ENCODE measurements at regions not wholly inside any gene's neighbourhood (a gene's known extent, or its start where the extent isn't known, plus 50 kb on each side); places are given as distances from the start of the nearest gene placed in this dataset.

- TF ChIP-seq USF1 (CRISPR knock-in tag; IDR thresholded peaks at IDR 0.05) = no peak
These were observed 140.8 kb downstream of the SMAD6 start (continued) for GRCh38 chr15:66842710-66843441.

- no peaks in the 10 kb centered on the region for H3K79me2 ChIP-seq (ENCODE audit: control insufficient read depth, insufficient read depth, low read length)
- DNase-seq (ENCODE audit: extremely low read depth in 1 of 4, low spot score in 3 of 4) (no peak), FAIRE-seq (no peak), ATAC-seq (no peak)
- no peak overlapping the region for H3K9ac ChIP-seq (ENCODE audit: insufficient read depth in 1 of 2, low read depth in 2 of 2, low read length in 2 of 2)
- intact Hi-C loops (cut with micrococcal nuclease) = no loop called here
- H3K27me3 ChIP-seq (ENCODE audit: control insufficient read depth in 2 of 2, insufficient read depth in 2 of 2, low read length in 2 of 2) = no peaks in the 10 kb centered on the region
- H3K9me3 ChIP-seq (replicated peaks; ENCODE audit: control insufficient read depth, insufficient read depth, low read depth, low read length) = no peaks in the 10 kb centered on the region
- in situ Hi-C loops (cut with MboI) = no loop called here
- H3K4me1 ChIP-seq (replicated peaks in 1 of 2; ENCODE audit: control insufficient read depth in 2 of 2, insufficient read depth in 2 of 2, low read length in 2 of 2) = peaks cover 5 to 11% of the 10 kb centered on the region in 2 experiments; a peak in 3 of 5 replicates
- ChIA-PET POLR2A (interaction anchor here (0.6 to 0.7 kb wide), 2 partner anchors 54 to 72 kb away, joined by 3 to 4 read pairs; no protein-coding TSS in a partner anchor), CTCF (ENCODE audit: low intra/inter-chr PET ratio) (interaction anchor here (0.7 kb wide), 1 partner anchor 1663 kb away, joined by 7 read pairs; no protein-coding TSS in a partner anchor)
- H3K36me3 ChIP-seq (ENCODE audit: control insufficient read depth, insufficient read depth, low read length) = no peaks in the 10 kb centered on the region
- H3K9me1 ChIP-seq (ENCODE audit: control insufficient read depth, insufficient read depth, low read length) = no peaks in the 10 kb centered on the region
- no peak overlapping the region for H3K4me3 ChIP-seq
- no TSS peak for BruUV-seq (replicated peaks)
- H4K20me1 ChIP-seq (replicated peaks; ENCODE audit: control insufficient read depth, insufficient read depth, low read length) = 0 out of 2 replicates have a peak, but pooled peaks cover 4% of the 10 kb centered on the region
- H3K4me2 ChIP-seq (ENCODE audit: insufficient read depth, low read length) = no peak overlapping the region
- H3K27ac ChIP-seq (ENCODE audit: extremely low read depth, low read depth, low read length) = no peak overlapping the region
- whole genome bisulfite sequencing (ENCODE audit: insufficient coverage, low coverage, missing lambda C conversion rate) = 7% methylated on average over 2 of the region's 2 CpGs
- H2AFZ ChIP-seq (ENCODE audit: low read depth, low read length) = no peak overlapping the region
- TF ChIP-seq ZNF146 (CRISPR knock-in tag; IDR thresholded peaks at IDR 0.05; ENCODE audit: unreplicated experiment) (no peak), MCM7 (IDR thresholded peaks at IDR 0.05) (no peak), THAP7 (CRISPR knock-in tag; IDR thresholded peaks at IDR 0.05) (no peak), ZNF57 (CRISPR knock-in tag; IDR thresholded peaks at IDR 0.05) (no peak), ID3 (CRISPR knock-in tag; IDR thresholded peaks at IDR 0.05) (no peak), ID3 (tag; IDR thresholded peaks at IDR 0.05) (no peak), SMARCE1 (IDR thresholded peaks at IDR 0.05) (no peak), SRSF9 (IDR thresholded peaks at IDR 0.05; ENCODE audit: borderline replicate concordance, low read depth, low read length) (no peak), REST (IDR thresholded peaks at IDR 0.05; ENCODE audit: borderline replicate concordance) (no peak), REST (CRISPR knock-in tag; IDR thresholded peaks at IDR 0.05; ENCODE audit: low read depth) (no peak)
These were observed 141.5 kb downstream of the SMAD6 start for GRCh38 chr15:66843581-66843980.
